ENCODE measurements at regions not wholly inside any gene's neighbourhood (a gene's known extent, or its start where the extent isn't known, plus 50 kb on each side); places are given as distances from the start of the nearest gene placed in this dataset.

DNA sequence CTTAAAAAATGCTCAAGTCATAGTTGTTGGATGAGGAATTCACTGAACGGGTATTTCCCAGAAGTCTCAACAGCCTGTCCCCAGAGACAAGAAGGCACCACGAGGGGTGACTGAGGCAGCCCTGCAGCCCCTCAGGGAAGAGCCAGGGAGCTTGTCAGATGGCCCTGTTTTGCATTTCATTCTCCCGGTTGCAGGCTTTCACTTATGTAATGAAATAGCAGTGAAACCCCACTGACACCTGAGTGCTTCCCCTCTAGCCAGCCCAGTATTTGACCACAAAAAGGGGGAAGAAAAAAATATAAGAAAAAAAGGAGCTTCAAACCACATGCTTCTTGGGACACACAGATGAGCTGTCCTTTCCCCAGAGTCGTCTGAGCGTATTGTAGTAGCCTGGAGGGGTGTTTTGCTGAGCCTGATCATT lies 75.3 kb upstream of the IL12B start:
- no peak for ATAC-seq (ENCODE audit: low read depth)

DNA sequence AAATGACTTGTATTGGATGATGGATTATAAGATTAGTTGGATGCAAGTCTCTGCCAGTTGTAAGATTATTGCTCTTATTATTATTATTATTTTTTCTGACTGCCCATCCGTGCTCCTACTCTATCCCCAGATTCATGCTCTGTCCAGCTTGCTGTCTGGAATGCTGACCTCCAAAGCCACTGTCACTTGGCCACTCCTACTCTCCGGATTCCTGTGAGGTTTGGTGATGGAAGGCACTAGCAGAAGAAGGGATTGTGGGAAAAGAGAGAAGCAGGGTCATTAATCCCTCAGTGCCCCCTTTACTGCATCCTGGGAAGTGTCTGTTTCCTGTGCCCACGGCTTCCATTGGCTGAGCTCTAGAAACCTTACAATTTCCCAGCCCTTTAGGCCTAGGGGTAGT lies 76.3 kb upstream of the IL12B start:
- Histone ChIP-seq H3K9me3 (ENCODE audit: severe bottlenecking) (no peaks in the 10 kb centered on the region), H3K4me3 (ENCODE audit: severe bottlenecking) (no peak overlapping the region)
- ATAC-seq (ENCODE audit: low read depth), result no peak

More for the DNA sequence above, 75.3 kb upstream of the IL12B start:
- Histone ChIP-seq H3K27ac (ENCODE audit: poor library complexity, severe bottlenecking) (no peak overlapping the region), H3K9me3 (ENCODE audit: severe bottlenecking) (no peaks in the 10 kb centered on the region), H3K4me1 (ENCODE audit: insufficient read depth, poor library complexity, severe bottlenecking) (no peaks in the 10 kb centered on the region), H3K4me3 (ENCODE audit: severe bottlenecking) (no peak overlapping the region), H3K27me3 (ENCODE audit: insufficient read depth, poor library complexity, severe bottlenecking) (no peaks in the 10 kb centered on the region), H3K36me3 (ENCODE audit: low read depth) (no peaks in the 10 kb centered on the region)
- DNase-seq (ENCODE audit: low spot score), result no peak
- TF ChIP-seq, protein P1, sequence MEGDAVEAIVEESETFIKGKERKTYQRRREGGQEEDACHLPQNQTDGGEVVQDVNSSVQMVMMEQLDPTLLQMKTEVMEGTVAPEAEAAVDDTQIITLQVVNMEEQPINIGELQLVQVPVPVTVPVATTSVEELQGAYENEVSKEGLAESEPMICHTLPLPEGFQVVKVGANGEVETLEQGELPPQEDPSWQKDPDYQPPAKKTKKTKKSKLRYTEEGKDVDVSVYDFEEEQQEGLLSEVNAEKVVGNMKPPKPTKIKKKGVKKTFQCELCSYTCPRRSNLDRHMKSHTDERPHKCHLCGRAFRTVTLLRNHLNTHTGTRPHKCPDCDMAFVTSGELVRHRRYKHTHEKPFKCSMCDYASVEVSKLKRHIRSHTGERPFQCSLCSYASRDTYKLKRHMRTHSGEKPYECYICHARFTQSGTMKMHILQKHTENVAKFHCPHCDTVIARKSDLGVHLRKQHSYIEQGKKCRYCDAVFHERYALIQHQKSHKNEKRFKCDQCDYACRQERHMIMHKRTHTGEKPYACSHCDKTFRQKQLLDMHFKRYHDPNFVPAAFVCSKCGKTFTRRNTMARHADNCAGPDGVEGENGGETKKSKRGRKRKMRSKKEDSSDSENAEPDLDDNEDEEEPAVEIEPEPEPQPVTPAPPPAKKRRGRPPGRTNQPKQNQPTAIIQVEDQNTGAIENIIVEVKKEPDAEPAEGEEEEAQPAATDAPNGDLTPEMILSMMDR (IDR thresholded peaks at IDR 0.05; ENCODE audit: poor library complexity, severe bottlenecking), result no peak

DNA sequence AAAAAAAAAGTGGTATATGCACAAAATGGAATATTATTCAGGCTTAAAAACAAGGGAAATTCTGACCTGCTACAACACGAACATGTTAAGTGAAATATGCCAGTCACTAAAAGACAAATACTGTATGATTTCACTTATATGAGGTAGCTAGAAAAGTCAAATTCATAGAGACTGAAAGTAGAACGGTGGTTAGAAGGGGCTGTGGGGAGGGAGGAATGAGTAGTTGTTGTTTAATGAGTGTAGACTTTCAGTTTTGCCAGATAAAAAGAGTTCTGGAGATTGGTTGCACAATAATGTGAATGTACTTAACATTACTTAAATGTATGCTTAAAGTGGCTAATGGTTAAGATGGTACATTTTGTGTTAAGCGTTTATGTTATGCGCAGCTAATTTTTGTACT lies 79.5 kb upstream of the IL12B start:
- no peaks in the 10 kb centered on the region for H3K27me3 ChIP-seq (ENCODE audit: insufficient read depth, poor library complexity, severe bottlenecking)
- TF ChIP-seq, protein P1 (IDR thresholded peaks at IDR 0.05; ENCODE audit: poor library complexity, severe bottlenecking), result no peak
- no peak overlapping the region for H3K4me3 ChIP-seq (ENCODE audit: severe bottlenecking)
- DNase-seq (ENCODE audit: low spot score) (no peak), ATAC-seq (ENCODE audit: low read depth) (no peak)
- no peaks in the 10 kb centered on the region for H3K36me3 ChIP-seq (ENCODE audit: low read depth)
- H3K27ac ChIP-seq (ENCODE audit: poor library complexity, severe bottlenecking), result no peak overlapping the region
- H3K4me1 ChIP-seq (ENCODE audit: insufficient read depth, poor library complexity, severe bottlenecking), result no peaks in the 10 kb centered on the region
- H3K9me3 ChIP-seq (ENCODE audit: severe bottlenecking), result no peaks in the 10 kb centered on the region

More for the DNA sequence above, 76.3 kb upstream of the IL12B start:
- Histone ChIP-seq H3K27ac (ENCODE audit: poor library complexity, severe bottlenecking) (no peak overlapping the region), H3K36me3 (ENCODE audit: low read depth) (no peaks in the 10 kb centered on the region), H3K27me3 (ENCODE audit: insufficient read depth, poor library complexity, severe bottlenecking) (no peaks in the 10 kb centered on the region), H3K4me1 (ENCODE audit: insufficient read depth, poor library complexity, severe bottlenecking) (no peaks in the 10 kb centered on the region)
- DNase-seq (ENCODE audit: low spot score), result no peak
- TF ChIP-seq, protein P1 (IDR thresholded peaks at IDR 0.05; ENCODE audit: poor library complexity, severe bottlenecking), result no peak

DNA sequence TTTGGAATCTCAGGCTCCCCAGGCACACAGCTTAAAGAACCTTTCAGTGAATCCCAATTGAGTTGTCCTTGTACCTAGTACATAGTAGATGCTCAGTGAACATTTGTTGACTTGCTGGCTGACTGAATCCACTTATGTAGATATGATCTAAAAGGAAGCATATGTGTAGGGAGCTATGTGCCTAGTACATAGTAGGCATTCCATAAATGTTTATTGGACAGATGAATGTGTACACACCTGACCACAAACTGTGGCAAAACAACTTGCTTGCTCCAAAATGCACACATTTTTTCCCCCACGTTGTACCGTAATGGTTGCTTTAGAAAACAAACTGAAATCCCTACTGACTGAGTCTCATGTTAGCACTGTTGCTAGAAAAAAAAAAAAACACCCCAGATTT lies 80.2 kb upstream of the IL12B start:
- ATAC-seq (ENCODE audit: low read depth), result no peak
- TF ChIP-seq, protein P1 (IDR thresholded peaks at IDR 0.05; ENCODE audit: poor library complexity, severe bottlenecking), result no peak
- H3K27me3 ChIP-seq (ENCODE audit: insufficient read depth, poor library complexity, severe bottlenecking), result no peaks in the 10 kb centered on the region
- H3K4me3 ChIP-seq (ENCODE audit: severe bottlenecking), result no peak overlapping the region
- H3K4me1 ChIP-seq (ENCODE audit: insufficient read depth, poor library complexity, severe bottlenecking), result no peaks in the 10 kb centered on the region
- no peaks in the 10 kb centered on the region for H3K9me3 ChIP-seq (ENCODE audit: severe bottlenecking)
- no peak overlapping the region for H3K27ac ChIP-seq (ENCODE audit: poor library complexity, severe bottlenecking)
- no peak for DNase-seq (ENCODE audit: low spot score)
- no peaks in the 10 kb centered on the region for H3K36me3 ChIP-seq (ENCODE audit: low read depth)

DNA sequence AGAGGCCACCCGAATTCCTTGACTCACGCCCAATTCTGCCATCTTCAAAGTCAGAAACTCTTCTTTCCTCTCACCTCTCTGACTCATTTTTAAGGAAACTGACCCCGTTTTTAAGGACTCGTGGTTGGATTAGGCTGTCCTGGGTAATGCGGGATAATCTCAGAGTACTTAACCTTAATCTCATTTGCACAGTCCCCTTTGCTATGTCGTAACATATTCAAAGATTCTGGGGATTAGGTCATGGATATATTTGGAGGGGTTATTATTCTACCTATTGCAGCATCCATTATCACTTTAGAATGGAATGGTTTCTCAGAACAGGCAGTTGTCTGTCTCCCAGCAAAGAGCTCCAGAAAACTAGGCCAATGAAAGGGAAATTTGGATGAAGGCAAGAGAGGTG lies 80.8 kb upstream of the IL12B start:
- TF ChIP-seq, protein P1 (IDR thresholded peaks at IDR 0.05; ENCODE audit: poor library complexity, severe bottlenecking), result no peak
- H3K27ac ChIP-seq (ENCODE audit: poor library complexity, severe bottlenecking), result no peak overlapping the region
- no peaks in the 10 kb centered on the region for H3K36me3 ChIP-seq (ENCODE audit: low read depth)
- H3K4me1 ChIP-seq (ENCODE audit: insufficient read depth, poor library complexity, severe bottlenecking), result no peaks in the 10 kb centered on the region
- DNase-seq (ENCODE audit: low spot score), result no peak
- no peak for ATAC-seq (ENCODE audit: low read depth)
- no peaks in the 10 kb centered on the region for H3K27me3 ChIP-seq (ENCODE audit: insufficient read depth, poor library complexity, severe bottlenecking)
- no peaks in the 10 kb centered on the region for H3K9me3 ChIP-seq (ENCODE audit: severe bottlenecking)
- H3K4me3 ChIP-seq (ENCODE audit: severe bottlenecking), result no peak overlapping the region
